K562 (cell line): ENCODE measurements at regions not wholly inside any gene's neighbourhood (a gene's known extent, or its start where the extent isn't known, plus 50 kb on each side); places are given as distances from the start of the nearest gene placed in this dataset.

Experiments
- ATF3 ChIP-seq, 2 experiments: fragments of 450-650 bp in 1 of 2; sonication (generic) in 1 of 2; formaldehyde crosslinking in 1 of 2; IDR thresholded peaks in 1 of 2; conservative IDR thresholded peaks in 1 of 2; 2 replicates each; pipeline versions ENCODE4 v1.6.1 to v1.8.1; 2016 to 2023; ENCODE audit warnings: mild to moderate bottlenecking in 2 of 2, moderate library complexity in 2 of 2, inconsistent platforms in 1 of 2, missing genetic modification reagents in 1 of 2
- ATF4 ChIP-seq: fragments of 450-650 bp; formaldehyde crosslinking; IDR thresholded peaks from 2 replicates; pipeline ENCODE4 v1.4.0; 2022; ENCODE audit warnings: mild to moderate bottlenecking, moderate library complexity
- CEBPG ChIP-seq, 3 experiments: fragments of 200-800 bp in 1 of 3; sonication (Bioruptor generic) in 1 of 3; sonication (generic) in 1 of 3; formaldehyde crosslinking in 1 of 3; IDR thresholded peaks in 2 of 3; conservative IDR thresholded peaks in 1 of 3; 2 replicates each; pipeline versions ENCODE4 v1.6.1 to v1.8.0; 2016 to 2022; ENCODE audit warnings: missing compliant biosample characterization in 2 of 3, missing genetic modification characterization in 2 of 3, mild to moderate bottlenecking in 1 of 3, missing genetic modification reagents in 1 of 3
- CXXC5 ChIP-seq: fragments of 250-450 bp; sonication (Bioruptor Pico); IDR thresholded peaks from 2 replicates; pipeline ENCODE4 v1.8.0; 2022; ENCODE audit warnings: inconsistent platforms, mild to moderate bottlenecking, moderate library complexity
- HDGF ChIP-seq: fragments of 450-650 bp; IDR thresholded peaks from 2 replicates; pipeline ENCODE4 v1.6.1; 2016
- PURB ChIP-seq: sonication (generic); formaldehyde crosslinking; IDR thresholded peaks from 2 replicates; pipeline ENCODE4 v1.9.0; 2021; ENCODE audit warnings: low read depth, mild to moderate bottlenecking, missing genetic modification reagents
- RAD21 ChIP-seq, 2 experiments: fragments of 250-450 bp in 1 of 2; fragments of 450-650 bp in 1 of 2; sonication (Bioruptor Pico) in 1 of 2; formaldehyde crosslinking in 1 of 2; IDR thresholded peaks in 1 of 2; conservative IDR thresholded peaks in 1 of 2; 2 replicates each; pipeline versions ENCODE4 v1.4.0 to v1.8.0; 2020 to 2022; ENCODE audit warnings: mild to moderate bottlenecking in 2 of 2, moderate library complexity in 1 of 2
- RNF219 ChIP-seq: fragments of 250-450 bp; sonication (Bioruptor Pico); IDR thresholded peaks from 2 replicates; pipeline ENCODE4 v1.5.0; 2022; ENCODE audit warnings: mild to moderate bottlenecking
- SMAD2 ChIP-seq: fragments of 150-350 bp; IDR thresholded peaks from 2 replicates; pipeline ENCODE4 v1.6.1; 2014; ENCODE audit warnings: low read depth, mild to moderate bottlenecking, low read length
- ZNF24 ChIP-seq: fragments of 450-650 bp; IDR thresholded peaks from 2 replicates; pipeline ENCODE4 v1.6.1; 2016
- TF ChIP-seq, protein P1 (sequence below), 2 experiments: fragments of 450-650 bp in 1 of 2; IDR thresholded peaks; 2 replicates each; pipeline ENCODE4 v1.6.1; 2011 to 2017; ENCODE audit warnings: low read depth in 2 of 2, antibody characterized with exemption in 1 of 2, borderline replicate concordance in 1 of 2, low read length in 1 of 2, mild to moderate bottlenecking in 1 of 2, mixed read lengths in 1 of 2; ENCODE audit not compliant: control insufficient read depth in 1 of 2

DNA sequence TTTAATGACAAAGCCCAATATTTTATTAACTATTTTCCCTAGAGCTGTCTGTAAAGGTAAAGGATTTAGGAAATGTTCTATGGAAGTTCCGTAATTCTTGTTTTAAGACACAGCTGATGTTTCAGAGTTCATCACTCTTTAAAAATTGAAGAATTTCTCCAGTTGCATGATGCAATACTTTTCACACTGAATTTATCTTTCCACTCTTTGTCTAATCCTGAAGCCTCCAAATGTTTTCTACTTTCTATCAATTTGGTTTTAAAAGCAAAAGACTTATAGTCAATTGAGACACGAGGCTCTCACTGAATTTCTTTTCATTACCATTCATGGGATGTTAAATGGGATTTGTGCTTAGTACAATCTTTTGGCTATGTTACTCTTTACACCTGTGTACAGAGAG lies 223.2 kb downstream of the TDRD15 start (continued):
- TF ChIP-seq, protein P1, sequence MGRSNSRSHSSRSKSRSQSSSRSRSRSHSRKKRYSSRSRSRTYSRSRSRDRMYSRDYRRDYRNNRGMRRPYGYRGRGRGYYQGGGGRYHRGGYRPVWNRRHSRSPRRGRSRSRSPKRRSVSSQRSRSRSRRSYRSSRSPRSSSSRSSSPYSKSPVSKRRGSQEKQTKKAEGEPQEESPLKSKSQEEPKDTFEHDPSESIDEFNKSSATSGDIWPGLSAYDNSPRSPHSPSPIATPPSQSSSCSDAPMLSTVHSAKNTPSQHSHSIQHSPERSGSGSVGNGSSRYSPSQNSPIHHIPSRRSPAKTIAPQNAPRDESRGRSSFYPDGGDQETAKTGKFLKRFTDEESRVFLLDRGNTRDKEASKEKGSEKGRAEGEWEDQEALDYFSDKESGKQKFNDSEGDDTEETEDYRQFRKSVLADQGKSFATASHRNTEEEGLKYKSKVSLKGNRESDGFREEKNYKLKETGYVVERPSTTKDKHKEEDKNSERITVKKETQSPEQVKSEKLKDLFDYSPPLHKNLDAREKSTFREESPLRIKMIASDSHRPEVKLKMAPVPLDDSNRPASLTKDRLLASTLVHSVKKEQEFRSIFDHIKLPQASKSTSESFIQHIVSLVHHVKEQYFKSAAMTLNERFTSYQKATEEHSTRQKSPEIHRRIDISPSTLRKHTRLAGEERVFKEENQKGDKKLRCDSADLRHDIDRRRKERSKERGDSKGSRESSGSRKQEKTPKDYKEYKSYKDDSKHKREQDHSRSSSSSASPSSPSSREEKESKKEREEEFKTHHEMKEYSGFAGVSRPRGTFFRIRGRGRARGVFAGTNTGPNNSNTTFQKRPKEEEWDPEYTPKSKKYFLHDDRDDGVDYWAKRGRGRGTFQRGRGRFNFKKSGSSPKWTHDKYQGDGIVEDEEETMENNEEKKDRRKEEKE (IDR thresholded peaks at IDR 0.05; ENCODE audit: borderline replicate concordance in 1 of 2, control insufficient read depth in 1 of 2, low read depth in 2 of 2, low read length in 1 of 2): no peak
- no peak for TF ChIP-seq PURB (CRISPR knock-in tag)
- no peak for TF ChIP-seq CEBPG (CRISPR knock-in tag; IDR thresholded peaks at IDR 0.05)
- peak; percentile 17 to 42; a peak in 1 of 4 replicates for TF ChIP-seq CEBPG (tag; conservative IDR thresholded peaks at IDR 0.05 in 1 of 2, IDR thresholded peaks at IDR 0.05 in 1 of 2)
- no peak for TF ChIP-seq ZNF24
- TF ChIP-seq ATF4 (CRISPR knock-in tag): 0 out of 2 replicates have a peak, but pooled peaks have one; percentile 46
- TF ChIP-seq RAD21 (CRISPR knock-in tag; conservative IDR thresholded peaks at IDR 0.05 in 1 of 2, IDR thresholded peaks at IDR 0.05 in 1 of 2): no peak
- peak; percentile 25; the same call in 1 of the 2 replicates for TF ChIP-seq ATF3 (IDR thresholded peaks at IDR 0.05)
- TF ChIP-seq ATF3 (CRISPR knock-in tag; conservative IDR thresholded peaks at IDR 0.05): no peak
- TF ChIP-seq RNF219 (CRISPR knock-in tag): no peak
- no peak for TF ChIP-seq SMAD2
- TF ChIP-seq CXXC5: no peak
- no peak for TF ChIP-seq HDGF
